Stimulated activated CD4-positive, alpha-beta T cell treated with anti-CD3 and anti-CD28 coated beads, TNF-alpha, amount 100 ng/mL, for 24 hours (primary cell): ENCODE measurements at regions not wholly inside any gene's neighbourhood (a gene's known extent, or its start where the extent isn't known, plus 50 kb on each side); places are given as distances from the start of the nearest gene placed in this dataset.
"Not testable (repeated sequence)": the region's sequence is repeated elsewhere in the genome, so short reads cannot be mapped to it uniquely, and the experiment has no call there.

Experiments used
- DNase-seq, 3 experiments: peaks; one replicate each; pipeline ENCODE4 v3.0.0-alpha.2; 2020; ENCODE audit warnings: low read depth in 3 of 3

- DNase-seq, result no peak
These were observed 170.5 kb downstream of the SEPTIN7 start for GRCh38 chr7:35971133-35971891.

- DNase-seq, result peak in 2 of 3 experiments; percentile 23 to 45
These were observed 175.1 kb downstream of the SEPTIN7 start for GRCh38 chr7:35975851-35976454.

- not testable (repeated sequence) for DNase-seq
These were observed 174.0 kb upstream of the EEPD1 start for GRCh38 chr7:35978816-35979640.

GRCh38 chr7:35982600-35982999 lies 170.5 kb upstream of the EEPD1 start:
- DNase-seq, result no peak

- no peak for DNase-seq
These were observed 169.4 kb upstream of the EEPD1 start for GRCh38 chr7:35983626-35984025.

- DNase-seq, result peak; percentile 54 to 71 (median 61)
These were observed 167.8 kb upstream of the EEPD1 start for GRCh38 chr7:35985126-35985754.

GRCh38 chr7:35987016-35987415 lies 166.0 kb upstream of the EEPD1 start:
- DNase-seq, result no peak

GRCh38 chr7:35988105-35988504 lies 164.9 kb upstream of the EEPD1 start:
- DNase-seq, result no peak

GRCh38 chr7:35988818-35989217 lies 164.2 kb upstream of the EEPD1 start:
- no peak for DNase-seq

GRCh38 chr7:35991511-35992232 lies 161.4 kb upstream of the EEPD1 start:
- DNase-seq, result peak in 2 of 3 experiments; percentile 14 to 25

GRCh38 chr7:35992436-35992835 lies 160.6 kb upstream of the EEPD1 start:
- DNase-seq, result no peak

- DNase-seq, result no peak
These were observed 159.9 kb upstream of the EEPD1 start for GRCh38 chr7:35993113-35993512.

GRCh38 chr7:35993676-35994606 lies 159.1 kb upstream of the EEPD1 start:
- no peak for DNase-seq

GRCh38 chr7:35995334-35995733 lies 157.7 kb upstream of the EEPD1 start:
- no peak for DNase-seq

GRCh38 chr7:35998481-35998880 lies 154.6 kb upstream of the EEPD1 start:
- DNase-seq, result no peak

- no peak for DNase-seq
These were observed 151.5 kb upstream of the EEPD1 start for GRCh38 chr7:36001546-36001945.

- no peak for DNase-seq
These were observed 150.2 kb upstream of the EEPD1 start for GRCh38 chr7:36002900-36003299.

- no peak for DNase-seq
These were observed 149.7 kb upstream of the EEPD1 start for GRCh38 chr7:36003343-36003742.

- DNase-seq, result no peak
These were observed 147.8 kb upstream of the EEPD1 start for GRCh38 chr7:36005293-36005692.

GRCh38 chr7:36005876-36006275 lies 147.2 kb upstream of the EEPD1 start:
- no peak for DNase-seq
